ENCODE measurements at regions not wholly inside any gene's neighbourhood (a gene's known extent, or its start where the extent isn't known, plus 50 kb on each side); places are given as distances from the start of the nearest gene placed in this dataset.
"Not testable (repeated sequence)": the region's sequence is repeated elsewhere in the genome, so short reads cannot be mapped to it uniquely, and the experiment has no call there.

DNA sequence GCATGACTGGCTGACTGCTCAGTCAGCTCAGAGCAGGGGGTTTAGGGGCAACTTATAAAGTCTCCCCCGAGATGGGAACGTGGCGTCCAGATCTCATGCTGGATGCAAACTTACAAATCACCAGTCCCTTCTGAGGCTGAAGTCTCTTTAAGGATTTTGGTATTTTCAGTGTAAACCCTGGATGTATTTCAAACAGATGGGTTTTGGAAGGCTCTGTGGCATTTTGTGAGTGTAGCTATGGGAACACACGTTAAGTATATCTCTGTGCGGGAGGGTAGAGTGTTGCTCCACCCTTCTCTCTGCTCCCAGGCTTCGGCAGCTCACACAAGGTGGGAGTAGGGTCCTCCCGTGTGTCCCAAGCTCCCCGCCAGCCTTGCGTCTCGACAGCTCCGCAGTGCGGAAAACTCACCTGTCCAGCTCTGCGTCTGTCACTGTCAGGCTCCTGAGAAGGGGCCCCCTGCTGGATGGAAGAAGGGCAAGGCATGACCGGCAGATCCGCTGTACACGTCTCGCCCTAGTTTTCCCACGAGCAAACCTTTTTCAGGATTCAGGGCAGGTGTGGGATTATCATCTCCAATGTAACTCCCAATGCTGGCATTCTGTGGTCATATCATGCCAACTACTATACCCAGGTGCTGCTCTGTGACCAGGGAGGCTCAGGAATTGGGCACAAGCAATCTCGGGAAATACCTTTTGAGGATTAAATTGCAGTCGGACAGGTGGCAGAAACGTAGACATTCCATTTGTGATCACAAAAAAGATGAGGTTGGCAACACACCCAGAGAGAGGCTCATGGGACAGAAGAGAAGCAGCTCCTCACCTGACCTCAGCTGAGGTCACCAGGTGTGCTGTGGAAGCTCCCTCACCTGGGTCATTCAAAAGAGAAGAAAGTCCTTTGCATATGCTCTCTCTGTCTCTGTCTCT, 313.9 kb upstream of the B3GAT1 start:
- WGBS = 47% methylated on average over 21 of the region's 21 CpGs
- no peaks in the 10 kb centered on the region for H3K9me3 ChIP-seq
- H3K4me1 ChIP-seq (replicated peaks) = no peaks in the 10 kb centered on the region
- H3K27ac ChIP-seq = no peak overlapping the region
- TF ChIP-seq POLR2AphosphoS5 (IDR thresholded peaks at IDR 0.05) (no peak), POLR2A (IDR thresholded peaks at IDR 0.05) (no peak)
- TF ChIP-seq, protein P1, sequence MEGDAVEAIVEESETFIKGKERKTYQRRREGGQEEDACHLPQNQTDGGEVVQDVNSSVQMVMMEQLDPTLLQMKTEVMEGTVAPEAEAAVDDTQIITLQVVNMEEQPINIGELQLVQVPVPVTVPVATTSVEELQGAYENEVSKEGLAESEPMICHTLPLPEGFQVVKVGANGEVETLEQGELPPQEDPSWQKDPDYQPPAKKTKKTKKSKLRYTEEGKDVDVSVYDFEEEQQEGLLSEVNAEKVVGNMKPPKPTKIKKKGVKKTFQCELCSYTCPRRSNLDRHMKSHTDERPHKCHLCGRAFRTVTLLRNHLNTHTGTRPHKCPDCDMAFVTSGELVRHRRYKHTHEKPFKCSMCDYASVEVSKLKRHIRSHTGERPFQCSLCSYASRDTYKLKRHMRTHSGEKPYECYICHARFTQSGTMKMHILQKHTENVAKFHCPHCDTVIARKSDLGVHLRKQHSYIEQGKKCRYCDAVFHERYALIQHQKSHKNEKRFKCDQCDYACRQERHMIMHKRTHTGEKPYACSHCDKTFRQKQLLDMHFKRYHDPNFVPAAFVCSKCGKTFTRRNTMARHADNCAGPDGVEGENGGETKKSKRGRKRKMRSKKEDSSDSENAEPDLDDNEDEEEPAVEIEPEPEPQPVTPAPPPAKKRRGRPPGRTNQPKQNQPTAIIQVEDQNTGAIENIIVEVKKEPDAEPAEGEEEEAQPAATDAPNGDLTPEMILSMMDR (IDR thresholded peaks at IDR 0.05) = peak in 3 of 4 experiments; percentile 30 to 61 (median 56)
- no peaks in the 10 kb centered on the region for H3K27me3 ChIP-seq (replicated peaks; ENCODE audit: insufficient read depth)
- peak; percentile 44 for DNase-seq (ENCODE audit: low spot score)
- no peak overlapping the region for H3K4me3 ChIP-seq
- intact Hi-C loops (cut with DNase I) = no loop called here
- no peaks in the 10 kb centered on the region for H3K36me3 ChIP-seq

DNA sequence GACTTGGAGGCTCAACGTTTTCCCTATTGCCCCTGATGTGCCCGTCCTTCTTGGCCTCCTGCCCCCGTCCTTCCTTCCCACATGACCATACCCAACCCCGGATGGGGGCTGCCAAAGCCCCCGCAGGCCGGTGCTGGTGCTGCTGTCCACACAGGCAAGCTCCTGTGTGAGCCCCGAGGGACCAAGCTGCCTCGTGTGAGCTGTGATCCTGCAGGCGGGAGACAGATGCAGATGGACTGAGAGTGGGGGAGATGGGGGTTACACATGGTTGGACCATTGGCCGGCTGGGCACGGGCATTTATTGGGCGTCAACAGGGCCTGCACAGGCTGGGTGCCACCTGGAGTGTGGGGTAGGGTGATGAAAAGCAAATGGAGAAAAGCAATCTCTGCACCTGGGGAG, 313.2 kb upstream of the B3GAT1 start:
- H3K4me1 ChIP-seq (replicated peaks) = no peaks in the 10 kb centered on the region
- no peaks in the 10 kb centered on the region for H3K36me3 ChIP-seq
- H3K9me3 ChIP-seq = no peaks in the 10 kb centered on the region
- no peaks in the 10 kb centered on the region for H3K27me3 ChIP-seq (replicated peaks; ENCODE audit: insufficient read depth)
- TF ChIP-seq, protein P1 (IDR thresholded peaks at IDR 0.05) = no peak
- TF ChIP-seq POLR2A (IDR thresholded peaks at IDR 0.05) = no peak
- no peak for TF ChIP-seq POLR2AphosphoS5 (IDR thresholded peaks at IDR 0.05)
- DNase-seq (ENCODE audit: low spot score) = no peak
- intact Hi-C loops (cut with DNase I) = no loop called here
- no peak overlapping the region for H3K4me3 ChIP-seq
- H3K27ac ChIP-seq = no peak overlapping the region
- WGBS = 79% methylated on average over 12 of the region's 12 CpGs

DNA sequence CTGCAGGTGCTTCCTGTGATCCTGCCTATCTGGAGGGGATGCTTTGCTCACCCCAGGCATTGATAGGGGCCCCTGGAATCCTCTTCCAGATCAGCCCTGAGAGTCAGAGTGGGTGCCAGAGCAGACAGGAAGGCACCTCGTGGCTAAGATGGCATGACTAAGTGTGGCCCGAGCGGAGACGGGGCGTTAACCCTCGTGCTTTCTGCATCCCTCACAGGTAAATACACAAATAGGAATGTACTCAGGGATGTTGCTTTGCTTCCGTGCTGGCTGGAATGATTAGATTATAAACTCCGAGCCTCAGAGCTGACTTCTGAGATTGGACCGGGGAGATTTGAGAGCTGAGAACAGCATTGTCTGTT, 312.7 kb upstream of the B3GAT1 start:
- no peaks in the 10 kb centered on the region for H3K36me3 ChIP-seq
- DNase-seq (ENCODE audit: low spot score) = no peak
- no peaks in the 10 kb centered on the region for H3K27me3 ChIP-seq (replicated peaks; ENCODE audit: insufficient read depth)
- H3K27ac ChIP-seq = no peak overlapping the region
- intact Hi-C loops (cut with DNase I) = no loop called here
- no peaks in the 10 kb centered on the region for H3K4me1 ChIP-seq (replicated peaks)
- H3K9me3 ChIP-seq = no peaks in the 10 kb centered on the region
- TF ChIP-seq, protein P1 (IDR thresholded peaks at IDR 0.05) = no peak
- no peak for TF ChIP-seq POLR2A (IDR thresholded peaks at IDR 0.05)
- no peak for TF ChIP-seq POLR2AphosphoS5 (IDR thresholded peaks at IDR 0.05)
- H3K4me3 ChIP-seq = no peak overlapping the region
- WGBS = 69% methylated on average over 9 of the region's 9 CpGs

DNA sequence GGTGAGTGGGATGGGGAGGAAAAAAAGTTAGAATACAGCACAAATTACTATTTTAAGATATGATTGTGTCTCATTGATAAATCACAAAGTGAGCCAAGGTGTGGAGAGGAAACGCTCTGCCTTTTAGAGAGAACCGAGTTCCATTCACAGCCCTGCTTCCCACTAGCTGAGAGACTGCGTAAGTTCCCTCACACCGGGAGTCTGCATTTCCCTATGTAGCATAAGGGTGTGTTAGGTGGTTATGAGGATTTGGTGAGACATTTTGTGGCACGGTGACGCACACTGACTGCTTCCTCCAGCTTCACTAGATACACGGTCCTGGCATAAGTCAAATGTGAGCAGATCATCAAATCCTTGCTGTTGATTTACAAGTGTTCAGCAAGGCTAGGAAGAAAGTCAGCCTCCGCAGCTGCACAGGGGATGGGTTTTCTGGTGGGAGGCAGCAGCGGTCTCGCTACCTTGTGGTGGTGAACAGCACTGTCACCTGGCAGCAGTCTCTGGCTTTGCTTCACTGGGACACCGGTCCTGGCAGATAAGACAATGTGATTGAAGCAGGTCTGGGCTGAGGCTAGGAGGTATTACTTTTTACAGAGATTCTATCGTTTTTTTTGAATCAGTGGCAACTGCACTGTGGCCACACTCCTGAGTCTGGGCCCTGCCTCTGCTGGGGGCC, 312.2 kb upstream of the B3GAT1 start:
- intact Hi-C loops (cut with DNase I) = no loop called here
- Histone ChIP-seq H3K36me3 (no peaks in the 10 kb centered on the region), H3K27ac (no peak overlapping the region), H3K4me3 (no peak overlapping the region), H3K9me3 (no peaks in the 10 kb centered on the region), H3K27me3 (replicated peaks; ENCODE audit: insufficient read depth) (no peaks in the 10 kb centered on the region), H3K4me1 (replicated peaks) (no peaks in the 10 kb centered on the region)
- WGBS = 80% methylated on average over 12 of the region's 12 CpGs
- no peak for DNase-seq (ENCODE audit: low spot score)
- TF ChIP-seq POLR2AphosphoS5 (IDR thresholded peaks at IDR 0.05) (no peak), POLR2A (IDR thresholded peaks at IDR 0.05) (no peak)
- TF ChIP-seq, protein P1 (IDR thresholded peaks at IDR 0.05) = no peak

DNA sequence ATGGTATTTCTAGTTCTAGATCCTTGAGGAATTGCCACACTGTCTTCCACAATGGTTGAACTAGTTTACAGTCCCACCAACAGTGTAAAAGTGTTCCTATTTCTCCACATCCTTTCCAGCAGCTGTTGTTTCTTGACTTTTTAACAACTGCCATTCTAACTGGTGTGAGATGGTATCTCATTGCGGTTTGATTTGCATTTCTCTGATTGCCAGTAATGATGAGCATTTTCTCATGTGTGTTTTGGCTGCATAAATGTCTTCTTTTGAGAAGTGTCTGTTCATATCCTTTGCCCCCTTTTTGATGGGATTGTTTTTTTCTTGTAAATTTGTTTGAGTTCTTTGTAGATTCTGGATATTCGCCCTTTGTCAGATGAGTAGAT, 308.6 kb upstream of the B3GAT1 start:
- H3K4me1 ChIP-seq (replicated peaks); H3K9me3 ChIP-seq; H3K36me3 ChIP-seq; H3K27me3 ChIP-seq (replicated peaks; ENCODE audit: insufficient read depth); DNase-seq (ENCODE audit: low spot score); H3K27ac ChIP-seq; H3K4me3 ChIP-seq; intact Hi-C loops (cut with DNase I): not testable (repeated sequence)
- 45% methylated on average over 2 of the region's 2 CpGs for WGBS

DNA sequence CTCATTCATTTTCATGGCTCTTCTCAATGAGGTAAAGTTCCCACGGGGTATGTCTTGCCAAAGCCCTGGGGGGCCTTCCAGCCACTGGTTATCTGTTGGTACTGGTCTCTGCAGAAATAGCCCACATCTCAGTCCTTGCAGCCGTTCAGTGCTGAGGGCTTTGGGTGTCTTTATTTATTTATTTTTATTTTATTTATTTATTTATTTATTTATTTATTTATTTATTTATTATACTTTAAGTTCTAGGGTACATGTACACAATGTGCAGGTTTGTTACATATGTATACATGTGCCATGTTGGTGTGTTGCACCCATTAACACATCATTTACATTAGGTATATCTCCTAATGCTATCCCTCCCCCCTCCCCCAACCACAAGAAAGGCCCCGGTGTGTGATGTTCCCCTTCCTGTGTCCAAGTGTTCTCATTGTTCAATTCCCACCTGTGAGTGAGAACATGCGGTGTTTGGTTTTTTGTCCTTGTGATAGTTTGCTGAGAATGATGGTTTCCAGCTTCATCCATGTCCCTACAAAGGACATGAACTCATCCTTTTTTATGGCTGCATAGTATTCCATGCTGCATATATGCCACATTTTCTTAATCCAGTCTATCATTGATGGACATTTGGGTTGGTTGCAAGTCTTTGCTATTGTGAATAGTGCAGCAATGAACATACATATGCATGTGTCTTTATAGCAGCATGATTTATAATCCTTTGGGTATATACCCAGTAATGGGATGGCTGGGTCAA, 308.1 kb upstream of the B3GAT1 start:
- intact Hi-C loops (cut with DNase I); H3K9me3 ChIP-seq; H3K4me1 ChIP-seq (replicated peaks); H3K36me3 ChIP-seq; DNase-seq (ENCODE audit: low spot score); H3K27me3 ChIP-seq (replicated peaks; ENCODE audit: insufficient read depth); H3K27ac ChIP-seq; H3K4me3 ChIP-seq: not testable (repeated sequence)
- 71% methylated on average over 4 of the region's 4 CpGs for WGBS

All from prostate gland (tissue), 2 donors.